ENCODE measurements at regions not wholly inside any gene's neighbourhood (a gene's known extent, or its start where the extent isn't known, plus 50 kb on each side); places are given as distances from the start of the nearest gene placed in this dataset.
A peak's percentile ranks its signal among the peaks of the same experiment; 100 is the strongest.

DNA sequence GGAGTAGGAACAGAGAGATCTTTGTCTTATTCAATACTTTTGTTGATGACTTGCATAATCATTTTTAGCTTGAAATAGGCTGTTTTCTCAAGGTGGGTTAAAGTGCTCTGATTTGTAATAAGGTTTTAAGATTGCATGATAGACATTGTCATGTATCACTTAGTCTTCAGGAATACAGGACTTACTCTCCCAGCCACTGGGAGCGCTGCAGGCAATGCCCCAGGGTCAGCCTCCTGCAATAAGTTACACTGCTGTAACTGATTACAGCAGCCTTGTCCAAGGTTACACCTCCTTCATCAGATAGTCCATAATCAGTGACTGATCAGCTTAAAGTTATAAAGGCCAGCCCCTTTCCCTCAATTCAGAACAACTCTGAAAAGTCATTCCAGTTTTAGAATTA is 218.6 kb downstream of the ESM1 start:
- DNase-seq (ENCODE audit: low read depth, low spot score): no peak
- no peak overlapping the region for H3K9ac ChIP-seq (ENCODE audit: control insufficient read depth, extremely low read depth, insufficient read depth, low read length)
- TF ChIP-seq, protein P1, sequence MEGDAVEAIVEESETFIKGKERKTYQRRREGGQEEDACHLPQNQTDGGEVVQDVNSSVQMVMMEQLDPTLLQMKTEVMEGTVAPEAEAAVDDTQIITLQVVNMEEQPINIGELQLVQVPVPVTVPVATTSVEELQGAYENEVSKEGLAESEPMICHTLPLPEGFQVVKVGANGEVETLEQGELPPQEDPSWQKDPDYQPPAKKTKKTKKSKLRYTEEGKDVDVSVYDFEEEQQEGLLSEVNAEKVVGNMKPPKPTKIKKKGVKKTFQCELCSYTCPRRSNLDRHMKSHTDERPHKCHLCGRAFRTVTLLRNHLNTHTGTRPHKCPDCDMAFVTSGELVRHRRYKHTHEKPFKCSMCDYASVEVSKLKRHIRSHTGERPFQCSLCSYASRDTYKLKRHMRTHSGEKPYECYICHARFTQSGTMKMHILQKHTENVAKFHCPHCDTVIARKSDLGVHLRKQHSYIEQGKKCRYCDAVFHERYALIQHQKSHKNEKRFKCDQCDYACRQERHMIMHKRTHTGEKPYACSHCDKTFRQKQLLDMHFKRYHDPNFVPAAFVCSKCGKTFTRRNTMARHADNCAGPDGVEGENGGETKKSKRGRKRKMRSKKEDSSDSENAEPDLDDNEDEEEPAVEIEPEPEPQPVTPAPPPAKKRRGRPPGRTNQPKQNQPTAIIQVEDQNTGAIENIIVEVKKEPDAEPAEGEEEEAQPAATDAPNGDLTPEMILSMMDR (optimal IDR thresholded peaks at IDR 0.05 in 1 of 3, IDR thresholded peaks at IDR 0.05 in 1 of 3, conservative IDR thresholded peaks at IDR 0.05 in 1 of 3; ENCODE audit: extremely low read depth in 1 of 3, insufficient read depth in 2 of 3, low read length in 3 of 3): peak; percentile 11 to 25 (median 14)
- no peak for TF ChIP-seq EZH2 (IDR thresholded peaks at IDR 0.05; ENCODE audit: low read length)
- H3K79me2 ChIP-seq (ENCODE audit: control insufficient read depth, insufficient read depth, low read length): no peaks in the 10 kb centered on the region
- H3K27ac ChIP-seq (ENCODE audit: control insufficient read depth, insufficient read depth, low read length): no peak overlapping the region
- no peaks in the 10 kb centered on the region for H4K20me1 ChIP-seq (ENCODE audit: control insufficient read depth, extremely low read depth, insufficient read depth, low read length)
- no peaks in the 10 kb centered on the region for H3K4me1 ChIP-seq (ENCODE audit: control insufficient read depth, extremely low read depth, insufficient read depth, low read length)
- dilution Hi-C loops (cut with MboI; ENCODE audit: extremely low pct_ligation_motif_present, low sequenced_read_pairs): no loop called here
- no peak overlapping the region for H3K4me3 ChIP-seq (ENCODE audit: control insufficient read depth in 2 of 3, extremely low read depth in 1 of 3, insufficient read depth in 2 of 3, low read depth in 1 of 3, low read length in 3 of 3)
- no peaks in the 10 kb centered on the region for H3K36me3 ChIP-seq (ENCODE audit: control insufficient read depth in 2 of 2, extremely low read depth in 1 of 2, insufficient read depth in 2 of 2, low read length in 2 of 2)
- H2AFZ ChIP-seq (ENCODE audit: control insufficient read depth, low read length): no peak overlapping the region
- no peaks in the 10 kb centered on the region for H3K27me3 ChIP-seq (ENCODE audit: control insufficient read depth, extremely low read depth, insufficient read depth, low read length)
- no peaks in the 10 kb centered on the region for H3K9me1 ChIP-seq (ENCODE audit: control insufficient read depth, extremely low read depth, insufficient read depth, low read length)
- H3K9me3 ChIP-seq (ENCODE audit: control insufficient read depth, low read depth, low read length): no peaks in the 10 kb centered on the region
- no peak for FAIRE-seq
- no peak overlapping the region for H3K4me2 ChIP-seq (ENCODE audit: control insufficient read depth, extremely low read depth, insufficient read depth, low read depth, low read length)

DNA sequence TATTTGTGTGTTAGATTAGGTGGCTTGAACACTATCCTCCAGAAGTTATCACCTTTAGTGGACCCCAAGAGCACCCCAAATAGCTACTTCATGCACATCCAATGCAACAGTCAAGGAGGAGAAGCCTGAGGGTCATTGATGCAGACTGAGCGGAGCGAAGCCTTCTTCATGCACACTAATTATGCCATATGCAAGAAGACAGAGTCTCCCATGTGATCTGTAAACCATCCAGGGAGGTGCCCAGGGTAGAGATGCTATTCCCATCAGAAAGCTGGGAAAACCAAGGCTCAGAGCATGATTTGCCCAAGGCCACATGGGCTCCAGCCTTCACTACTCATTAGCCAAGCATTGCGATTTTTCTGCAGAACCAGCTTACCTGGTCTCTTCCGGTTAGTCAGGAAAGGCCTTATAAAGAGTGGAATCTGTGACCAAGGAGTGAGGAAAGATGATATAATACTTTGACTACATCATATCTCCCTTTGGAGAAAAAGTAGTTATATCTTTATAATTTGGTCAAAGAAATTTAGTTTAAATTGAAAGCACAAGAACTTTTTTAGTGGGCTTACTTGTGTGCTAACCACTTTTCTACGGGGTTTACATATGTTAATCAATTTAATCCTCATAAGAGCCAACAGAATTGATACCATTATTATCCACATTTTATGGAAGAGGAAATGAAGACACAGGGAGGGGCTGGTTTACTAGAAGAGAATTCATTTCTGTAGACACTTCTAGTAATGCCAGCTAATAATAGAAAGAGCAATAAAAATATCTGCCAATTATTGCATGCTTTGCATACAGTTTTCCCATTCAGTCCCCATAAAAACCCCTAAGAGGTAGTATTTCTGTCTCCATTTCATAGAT is 220.0 kb downstream of the ESM1 start:
- Histone ChIP-seq H3K4me1 (ENCODE audit: control insufficient read depth, extremely low read depth, insufficient read depth, low read length) (no peaks in the 10 kb centered on the region), H3K27me3 (ENCODE audit: control insufficient read depth, extremely low read depth, insufficient read depth, low read length) (no peaks in the 10 kb centered on the region), H2AFZ (ENCODE audit: control insufficient read depth, low read length) (no peak overlapping the region), H4K20me1 (ENCODE audit: control insufficient read depth, extremely low read depth, insufficient read depth, low read length) (no peaks in the 10 kb centered on the region), H3K27ac (ENCODE audit: control insufficient read depth, insufficient read depth, low read length) (no peak overlapping the region), H3K36me3 (ENCODE audit: control insufficient read depth in 2 of 2, extremely low read depth in 1 of 2, insufficient read depth in 2 of 2, low read length in 2 of 2) (no peaks in the 10 kb centered on the region), H3K4me3 (ENCODE audit: control insufficient read depth in 2 of 3, extremely low read depth in 1 of 3, insufficient read depth in 2 of 3, low read depth in 1 of 3, low read length in 3 of 3) (no peak overlapping the region), H3K9ac (ENCODE audit: control insufficient read depth, extremely low read depth, insufficient read depth, low read length) (no peak overlapping the region), H3K79me2 (ENCODE audit: control insufficient read depth, insufficient read depth, low read length) (no peaks in the 10 kb centered on the region), H3K9me1 (ENCODE audit: control insufficient read depth, extremely low read depth, insufficient read depth, low read length) (no peaks in the 10 kb centered on the region), H3K4me2 (ENCODE audit: control insufficient read depth, extremely low read depth, insufficient read depth, low read depth, low read length) (no peak overlapping the region), H3K9me3 (ENCODE audit: control insufficient read depth, low read depth, low read length) (no peaks in the 10 kb centered on the region)
- no peak for FAIRE-seq
- DNase-seq (ENCODE audit: low read depth, low spot score): no peak
- no peak for TF ChIP-seq EZH2 (IDR thresholded peaks at IDR 0.05; ENCODE audit: low read length)
- TF ChIP-seq, protein P1 (optimal IDR thresholded peaks at IDR 0.05 in 1 of 3, IDR thresholded peaks at IDR 0.05 in 1 of 3, conservative IDR thresholded peaks at IDR 0.05 in 1 of 3; ENCODE audit: extremely low read depth in 1 of 3, insufficient read depth in 2 of 3, low read length in 3 of 3): no peak
- dilution Hi-C loops (cut with MboI; ENCODE audit: extremely low pct_ligation_motif_present, low sequenced_read_pairs): no loop called here

Measured in keratinocyte (primary cell).